Anterior cingulate cortex (tissue), 58 donors: ENCODE measurements at regions not wholly inside any gene's neighbourhood (a gene's known extent, or its start where the extent isn't known, plus 50 kb on each side); places are given as distances from the start of the nearest gene placed in this dataset.
"Not testable (repeated sequence)": the region's sequence is repeated elsewhere in the genome, so short reads cannot be mapped to it uniquely, and the experiment has no call there.

Experiments
- DNase-seq, 58 donors: peaks; one replicate each; lab custom pipeline; 2025; lab: John Stamatoyannopoulos, UW

DNA sequence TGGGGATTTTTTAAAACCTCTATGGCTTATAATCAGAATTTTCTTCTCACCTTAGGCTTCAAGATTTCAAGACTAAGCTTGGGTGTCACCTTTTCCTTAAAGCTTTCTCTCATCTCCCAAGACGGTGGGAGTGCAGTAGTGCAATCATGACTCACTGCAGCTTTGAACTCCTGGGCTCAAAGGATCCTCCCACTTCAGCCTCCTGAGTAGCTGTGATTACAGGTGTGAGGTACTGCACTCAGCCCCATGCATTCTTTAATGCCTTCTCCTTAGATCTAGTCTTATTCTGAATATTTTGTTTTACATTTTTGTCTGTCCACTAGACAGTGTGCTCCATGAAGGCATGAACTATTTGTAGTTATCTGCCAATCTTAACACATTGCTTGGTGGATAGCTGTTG is 55.7 kb upstream of the FAT3 start:
- DNase-seq: no peak

DNA sequence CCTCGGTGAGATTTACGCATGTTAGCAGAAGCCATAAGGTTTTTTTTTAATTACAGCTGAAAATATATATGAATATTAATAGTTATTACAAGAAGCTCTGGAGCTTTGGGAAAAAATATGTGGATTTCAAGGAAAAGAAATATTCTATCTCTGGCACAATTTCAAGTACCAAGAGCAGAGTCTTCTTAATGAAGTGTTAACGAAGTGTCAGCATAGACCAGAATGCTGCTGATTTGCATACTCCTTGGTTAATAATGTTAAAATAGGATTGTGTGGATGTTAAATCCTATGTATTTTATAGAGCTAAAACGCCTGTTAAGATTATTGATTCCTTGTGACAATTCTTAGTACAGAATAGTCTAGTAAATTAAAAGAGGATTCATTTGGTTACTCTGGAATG is 57.0 kb upstream of the FAT3 start:
- no peak for DNase-seq

DNA sequence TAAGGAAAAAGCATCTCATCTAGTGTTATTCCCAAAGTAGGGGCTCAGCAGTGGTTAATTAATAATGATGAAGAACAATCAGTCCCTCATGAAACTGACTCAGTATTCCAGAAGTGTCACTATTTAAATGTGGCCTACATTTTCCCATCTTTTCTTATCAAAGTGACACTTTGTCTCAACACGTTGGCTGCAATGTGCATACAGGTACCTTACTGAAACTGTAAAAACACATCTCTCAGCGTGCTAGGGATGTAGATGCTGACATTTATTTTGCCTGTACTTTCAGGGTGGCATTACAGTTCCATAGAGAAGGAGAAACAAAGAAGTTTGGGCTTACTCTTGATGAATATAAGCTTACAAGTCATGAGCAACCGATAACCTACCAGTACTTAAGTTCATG is 58.3 kb upstream of the FAT3 start:
- no peak for DNase-seq

DNA sequence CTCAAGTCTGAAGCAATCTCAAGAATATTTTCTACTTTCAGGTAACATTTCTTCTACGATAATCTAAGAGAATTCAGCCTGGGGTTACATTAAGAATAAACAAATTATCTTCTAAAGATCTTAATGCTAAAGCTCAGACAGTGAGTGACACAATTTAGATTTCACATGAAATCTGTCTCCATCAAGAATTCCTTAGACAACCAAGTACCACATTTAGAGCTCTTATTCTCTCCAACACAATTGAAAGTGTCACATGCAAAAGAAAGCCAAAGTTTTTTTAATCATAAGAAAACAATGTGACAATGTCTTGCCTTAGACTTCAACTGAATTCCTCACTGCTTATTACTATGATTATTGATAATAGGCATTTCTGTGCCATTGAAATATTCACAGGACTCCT is 60.7 kb upstream of the FAT3 start:
- no peak for DNase-seq

DNA sequence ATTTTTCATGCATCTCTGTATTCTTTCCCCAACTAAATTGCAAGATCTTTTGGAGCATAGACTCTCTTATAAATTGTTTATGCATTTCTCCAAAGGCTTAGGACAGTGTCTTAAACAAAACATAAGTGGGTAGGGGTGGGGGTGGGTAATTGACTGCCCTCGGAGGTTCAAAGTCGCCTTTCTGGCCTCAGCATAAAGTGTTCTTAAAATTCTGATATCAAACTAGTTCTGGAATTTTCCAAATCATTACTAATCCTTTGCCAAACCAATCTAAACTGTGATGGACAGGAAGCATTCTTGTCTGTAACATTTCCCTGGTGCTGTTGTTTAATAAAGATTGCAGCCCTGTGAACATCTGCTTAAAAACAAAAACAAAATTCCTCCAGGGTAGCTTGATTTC is 61.8 kb upstream of the FAT3 start:
- DNase-seq: no peak

DNA sequence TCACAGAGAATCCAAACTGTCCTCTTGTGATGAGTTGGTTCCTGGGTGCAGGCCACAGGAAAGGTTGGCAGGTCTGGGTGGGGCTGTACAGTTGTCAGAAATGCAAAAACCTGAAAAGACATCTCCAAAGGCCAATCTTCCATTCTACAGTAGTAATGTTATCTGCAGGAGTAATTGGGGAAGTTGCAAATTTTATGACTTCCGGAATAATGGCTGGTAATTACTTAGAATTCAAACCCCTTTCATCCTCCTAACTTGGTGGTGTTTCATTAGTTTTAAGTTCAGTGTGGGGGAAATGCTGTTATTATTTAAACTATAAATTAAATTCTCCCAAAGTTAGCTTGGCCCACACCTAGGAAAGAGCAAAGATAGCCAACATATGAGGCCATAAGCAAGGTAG is 64.7 kb upstream of the FAT3 start:
- DNase-seq: no peak

DNA sequence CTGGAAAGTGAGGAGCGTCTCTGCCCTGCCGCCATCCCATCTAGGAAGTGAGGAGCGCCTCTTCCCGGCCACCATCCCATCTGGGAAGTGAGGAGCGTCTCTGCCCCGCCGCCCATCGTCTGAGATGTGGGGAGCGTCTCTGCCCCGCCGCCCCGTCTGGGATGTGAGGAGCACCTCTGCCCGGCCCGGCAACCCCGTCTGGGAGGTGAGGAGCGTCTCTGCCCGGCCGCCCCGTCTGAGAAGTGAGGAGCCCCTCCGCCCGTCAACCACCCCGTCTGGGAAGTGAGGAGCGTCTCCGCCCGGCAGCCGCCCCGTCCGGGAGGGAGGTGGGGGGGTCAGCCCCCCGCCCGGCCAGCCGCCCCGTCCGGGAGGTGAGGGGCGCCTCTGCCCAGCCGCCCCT is 67.2 kb upstream of the FAT3 start:
- not testable (repeated sequence) for DNase-seq

DNA sequence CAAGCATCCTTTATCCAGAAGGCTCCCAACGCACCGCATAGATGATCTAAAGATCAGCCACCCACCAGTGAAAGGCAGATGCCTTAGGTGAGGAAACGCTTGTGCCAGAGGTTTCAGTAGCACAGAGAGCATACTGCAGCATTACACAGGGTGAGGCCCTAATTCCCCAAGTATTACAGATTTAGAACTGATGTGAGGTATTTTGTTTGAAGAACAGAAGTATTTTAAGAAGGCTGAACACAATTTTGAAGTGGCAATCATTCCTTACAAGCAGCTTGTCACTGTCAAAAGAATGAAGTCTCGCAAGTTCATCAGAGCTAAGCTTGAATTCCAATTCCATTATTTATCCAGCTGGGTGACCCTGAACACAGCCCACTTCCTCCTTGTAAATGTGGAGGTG is 70.0 kb upstream of the FAT3 start:
- no peak for DNase-seq

DNA sequence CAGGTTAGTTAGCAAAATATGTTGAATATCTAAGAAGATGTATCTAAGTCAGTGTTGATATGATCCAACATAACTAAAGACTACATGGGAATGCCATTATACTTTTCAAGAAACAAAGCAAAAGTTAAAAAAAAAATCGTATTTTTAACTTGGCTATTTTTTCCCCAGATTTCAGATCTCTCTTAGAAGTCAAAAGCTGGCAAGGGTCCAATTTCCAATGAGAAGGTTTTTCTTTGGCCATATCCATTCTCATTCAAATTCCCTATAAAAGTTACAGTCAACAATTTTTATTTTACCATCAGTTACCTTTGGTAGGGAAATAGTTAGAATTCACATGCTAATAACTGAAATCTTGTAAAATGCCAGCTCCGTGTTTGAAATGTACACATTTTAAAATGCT is 70.5 kb upstream of the FAT3 start:
- DNase-seq: no peak

DNA sequence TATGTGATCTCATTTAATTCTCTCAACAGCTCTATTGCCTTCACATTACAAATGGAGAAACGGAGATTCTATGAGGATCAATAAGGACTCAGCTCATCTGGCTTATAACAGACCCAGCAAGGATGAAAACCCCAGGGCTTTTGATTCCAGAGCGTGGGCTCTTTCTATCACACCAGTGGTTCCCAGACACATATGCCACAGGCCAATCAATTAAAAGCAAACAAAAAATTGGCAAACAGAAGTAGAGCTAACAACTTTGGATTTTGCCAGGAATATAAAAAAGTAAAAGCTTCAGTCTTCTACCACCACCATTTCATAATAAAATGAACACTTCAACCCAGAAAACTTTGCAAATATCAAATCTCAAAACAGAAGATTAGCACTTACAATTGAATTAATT is 71.1 kb upstream of the FAT3 start:
- DNase-seq: no peak

DNA sequence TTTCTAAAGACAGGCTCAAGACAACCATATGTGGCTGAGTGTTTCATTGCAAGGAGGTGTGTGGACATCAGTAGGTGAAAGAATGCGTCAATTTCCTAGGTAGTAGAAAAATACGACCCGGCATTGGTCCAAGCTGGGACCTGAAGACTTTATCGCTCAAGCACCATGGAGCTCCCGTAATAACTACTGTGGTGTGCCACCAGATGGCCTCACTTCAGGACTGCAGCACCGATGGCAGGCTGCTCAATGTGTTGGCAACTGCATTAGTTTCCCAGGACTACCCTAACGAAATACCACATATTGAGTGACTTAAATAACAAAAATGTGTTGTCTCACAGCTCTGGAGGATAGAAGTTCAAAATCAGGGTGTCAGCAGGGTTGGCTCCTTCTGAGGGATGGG is 72.4 kb upstream of the FAT3 start:
- DNase-seq: no peak

DNA sequence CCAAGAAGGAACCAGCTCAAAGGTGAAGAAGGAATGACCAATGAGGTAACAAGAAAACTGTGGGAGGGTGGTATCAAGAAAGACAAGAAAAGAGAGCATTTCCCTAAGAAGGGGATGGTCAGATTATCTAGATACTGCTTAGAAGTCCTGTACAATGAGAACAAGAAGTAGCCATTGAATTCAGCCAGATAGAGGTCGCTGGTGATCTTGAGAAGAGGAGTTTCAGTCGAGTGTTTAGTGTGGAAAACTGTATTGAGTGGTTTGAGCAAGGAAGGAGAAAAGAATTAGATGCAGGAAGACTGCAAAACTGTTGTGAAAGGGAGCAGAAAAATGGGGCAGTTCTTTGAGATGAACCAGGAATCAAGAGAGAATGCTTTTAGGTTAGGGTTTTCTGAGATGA is 74.6 kb upstream of the FAT3 start:
- DNase-seq: no peak

DNA sequence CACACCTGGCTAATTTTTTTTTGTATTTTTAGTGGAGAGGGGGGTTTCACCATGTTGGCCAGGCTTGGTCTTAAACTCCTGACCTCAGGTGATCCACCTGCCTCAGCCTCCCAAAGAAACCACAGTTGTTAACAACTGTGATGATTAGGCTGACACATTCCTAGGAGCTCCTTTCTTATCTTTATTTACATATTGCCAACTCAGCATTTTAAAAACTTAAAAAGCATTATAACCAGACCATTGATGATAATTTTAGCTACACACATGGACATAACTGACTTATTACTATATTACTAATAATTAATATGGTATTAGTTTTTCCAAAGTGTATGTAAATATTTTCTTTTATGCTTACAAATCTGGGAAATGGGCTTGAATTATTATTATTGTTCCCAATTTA is 82.9 kb upstream of the FAT3 start:
- no peak for DNase-seq

DNA sequence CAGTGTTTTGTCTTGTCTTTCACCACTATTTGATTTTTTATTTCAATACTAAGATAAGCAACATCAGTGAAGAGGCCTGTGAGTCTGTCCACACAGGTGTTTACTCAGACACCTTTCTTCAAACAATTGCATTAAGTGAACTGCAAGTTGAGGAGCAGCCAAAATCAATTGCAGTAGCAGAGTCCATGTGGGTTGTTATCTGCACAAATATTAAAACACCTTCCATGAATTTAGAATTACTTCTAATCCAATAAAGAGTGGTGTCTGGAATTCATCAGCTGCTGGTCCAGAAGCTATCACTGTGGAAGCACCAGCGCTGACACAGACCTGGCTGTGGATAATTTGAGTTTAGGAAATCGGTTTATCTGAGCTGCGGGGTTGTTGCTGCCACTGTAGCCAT is 83.5 kb upstream of the FAT3 start:
- DNase-seq: no peak

DNA sequence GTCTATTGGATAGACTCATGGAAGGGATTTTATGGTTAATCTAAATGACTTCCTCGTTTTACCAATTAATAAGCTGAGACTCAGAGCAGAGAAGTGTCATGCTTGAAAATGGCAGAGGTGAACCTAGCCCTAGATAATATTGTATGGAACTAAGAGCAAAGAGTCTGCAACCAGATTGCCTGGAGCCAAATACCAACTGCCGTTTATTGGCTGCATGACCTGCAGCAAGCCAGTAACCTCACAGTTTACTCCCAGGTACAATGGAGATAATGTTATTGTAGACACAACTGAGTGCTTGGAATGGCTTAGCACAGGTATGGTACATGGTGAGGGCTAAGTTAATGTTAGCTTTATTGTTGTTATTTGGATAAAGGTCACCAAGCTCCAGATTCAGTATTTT is 84.6 kb upstream of the FAT3 start:
- no peak for DNase-seq

DNA sequence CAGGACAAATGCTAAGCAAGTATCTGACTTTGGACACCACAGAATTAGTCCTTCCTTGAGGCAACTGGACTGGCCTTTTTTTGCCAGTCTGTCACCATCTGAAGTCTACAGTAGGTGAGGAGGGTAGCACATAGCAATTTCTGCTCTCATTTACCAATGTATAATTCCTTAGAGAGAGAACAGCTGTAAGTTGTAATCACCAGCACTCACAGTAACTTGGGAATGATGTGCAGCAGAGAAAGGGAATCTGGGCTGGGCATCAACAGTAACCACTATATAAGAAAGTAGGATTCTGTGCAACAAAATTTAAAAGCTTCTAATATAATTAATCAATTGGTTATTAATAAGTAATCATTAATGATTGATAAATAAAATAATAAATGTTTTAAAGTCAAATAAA is 86.3 kb upstream of the FAT3 start:
- no peak for DNase-seq

DNA sequence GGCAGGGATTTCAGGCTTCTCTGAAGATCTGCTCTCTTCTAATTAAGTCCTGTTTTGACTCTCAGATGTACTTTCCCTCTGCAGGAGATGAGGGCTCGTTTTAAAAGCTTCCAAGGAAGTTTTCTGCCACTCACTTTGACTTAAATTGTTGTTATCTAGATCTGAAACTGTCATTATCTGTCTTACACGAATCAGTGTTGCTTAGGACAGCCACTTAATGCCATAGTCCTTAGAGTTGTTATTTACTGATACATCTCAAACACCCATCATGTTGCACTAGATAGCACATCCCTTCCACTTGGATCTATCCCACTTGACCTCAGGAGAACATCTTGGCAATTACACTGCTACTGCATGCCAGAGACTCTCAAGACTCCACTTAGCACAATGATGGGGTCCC is 86.9 kb upstream of the FAT3 start:
- DNase-seq: no peak

DNA sequence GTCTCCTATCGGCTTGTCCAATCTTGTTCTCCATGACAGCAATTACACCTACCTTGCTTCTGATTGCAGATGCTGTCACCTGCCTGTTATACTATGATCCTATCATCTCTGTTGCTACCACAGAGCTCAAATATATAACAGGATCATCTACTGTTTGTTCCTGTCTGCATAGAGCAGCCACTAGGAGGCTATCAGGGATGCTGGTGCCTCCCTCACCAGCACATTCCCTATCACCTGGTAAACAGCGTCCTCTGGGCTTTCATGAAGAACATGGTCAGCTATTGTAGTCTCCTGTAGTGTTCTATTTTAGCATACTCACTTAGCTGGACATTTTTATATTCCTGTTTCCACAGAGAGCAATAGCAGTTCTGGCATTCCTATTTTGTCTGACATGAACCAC is 87.8 kb upstream of the FAT3 start:
- no peak for DNase-seq

DNA sequence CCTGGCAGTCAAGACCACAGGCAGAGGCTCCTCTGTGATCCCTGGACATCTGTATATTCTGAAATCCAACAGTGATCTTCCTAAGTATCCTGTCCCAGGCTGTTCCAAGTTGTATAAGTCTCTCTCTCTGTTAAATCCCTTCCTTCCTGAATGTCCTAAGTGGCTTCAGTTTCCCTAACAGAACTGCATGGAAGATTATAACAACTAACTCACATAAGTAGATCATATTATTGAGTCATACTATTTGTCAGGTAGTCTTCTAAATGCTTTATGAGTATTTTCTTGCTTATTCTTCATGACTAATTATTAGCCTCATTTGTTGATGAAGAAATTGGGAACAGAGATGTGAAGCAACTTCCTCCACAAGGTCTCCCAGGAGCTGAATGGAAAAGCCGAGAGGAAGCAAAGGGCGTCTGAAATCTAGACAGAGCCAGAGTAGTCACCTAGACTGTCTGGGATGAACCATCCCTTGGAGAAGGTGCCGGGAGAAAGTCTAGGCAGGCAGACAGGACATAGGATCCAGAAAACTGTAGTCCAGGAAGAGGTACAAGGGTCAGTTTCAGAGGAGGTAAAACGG is 93.2 kb upstream of the FAT3 start:
- DNase-seq: no peak

DNA sequence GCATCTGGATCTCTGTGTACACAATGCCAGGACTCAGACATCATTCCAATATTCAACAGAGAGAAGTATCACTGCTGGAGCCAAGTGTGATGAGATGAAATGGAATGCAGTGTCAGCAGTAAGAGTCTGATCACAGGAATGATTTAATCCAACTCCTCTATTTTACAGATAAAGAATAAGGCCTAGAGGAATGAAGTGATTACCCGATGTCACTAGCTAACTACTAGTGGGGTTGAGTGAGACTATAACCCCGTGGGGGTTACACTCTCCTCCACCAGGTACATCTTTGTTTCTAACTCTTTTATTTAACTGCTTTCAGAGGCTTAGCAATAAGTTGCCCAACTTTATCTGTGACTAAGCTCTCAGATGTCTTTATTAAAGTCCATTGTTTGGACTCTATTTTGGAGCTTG is 94.2 kb upstream of the FAT3 start:
- no peak for DNase-seq

DNA sequence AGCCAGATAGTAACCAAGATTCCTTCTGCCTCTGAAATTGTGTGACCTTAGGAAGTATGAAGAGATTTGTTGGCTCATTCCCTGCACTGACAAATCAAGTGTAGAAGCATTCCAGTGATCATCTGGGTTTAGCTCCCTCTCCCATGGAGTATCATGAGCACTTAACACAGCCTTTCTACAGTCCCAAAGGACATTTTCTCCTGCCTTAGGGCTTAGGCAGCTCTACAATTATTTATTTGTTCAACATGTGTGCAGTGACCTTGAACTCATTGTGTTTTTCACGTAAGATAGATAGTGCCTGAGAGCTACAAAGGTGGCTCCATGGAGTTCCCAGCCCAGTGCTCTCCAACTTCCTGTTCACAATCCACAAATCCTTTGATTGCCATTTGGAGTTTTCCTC is 94.8 kb upstream of the FAT3 start:
- no peak for DNase-seq

DNA sequence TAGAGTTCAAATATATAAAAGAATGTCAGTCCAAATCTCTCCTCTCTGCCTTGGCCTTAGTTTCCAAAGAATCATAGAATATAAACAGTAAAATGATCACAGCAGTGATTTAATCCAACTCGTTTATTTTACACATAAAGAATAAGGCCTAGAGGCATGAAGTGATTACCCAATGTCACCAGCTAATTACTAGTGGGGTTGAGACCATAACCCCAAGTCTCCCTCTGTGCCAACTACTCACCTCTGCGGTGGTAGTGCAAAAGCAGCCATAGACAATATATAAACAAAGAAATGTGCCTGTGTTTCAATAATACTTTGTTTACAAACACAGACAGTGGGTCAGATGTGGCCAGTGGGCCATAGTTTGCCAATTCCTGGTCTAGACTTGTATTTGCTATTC is 96.6 kb upstream of the FAT3 start:
- no peak for DNase-seq

DNA sequence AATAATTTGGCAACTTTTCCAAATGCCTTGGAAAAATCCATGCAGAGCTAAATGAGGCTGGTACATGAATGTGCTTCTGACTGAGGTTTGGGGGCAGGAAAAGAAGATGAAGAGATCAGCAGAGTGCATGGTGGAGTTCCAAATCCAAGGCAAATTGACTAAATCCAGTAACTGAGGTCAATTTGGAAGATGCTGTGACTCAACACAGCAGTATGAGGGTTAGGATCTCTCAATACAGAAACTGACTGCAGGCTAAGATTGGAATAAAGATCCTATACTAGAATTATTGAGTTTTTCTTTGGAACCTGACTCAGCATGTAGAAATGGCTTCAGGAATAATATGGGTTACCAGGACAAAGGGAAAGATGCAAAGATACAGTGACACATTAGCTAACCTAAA is 99.3 kb upstream of the FAT3 start:
- no peak for DNase-seq

DNA sequence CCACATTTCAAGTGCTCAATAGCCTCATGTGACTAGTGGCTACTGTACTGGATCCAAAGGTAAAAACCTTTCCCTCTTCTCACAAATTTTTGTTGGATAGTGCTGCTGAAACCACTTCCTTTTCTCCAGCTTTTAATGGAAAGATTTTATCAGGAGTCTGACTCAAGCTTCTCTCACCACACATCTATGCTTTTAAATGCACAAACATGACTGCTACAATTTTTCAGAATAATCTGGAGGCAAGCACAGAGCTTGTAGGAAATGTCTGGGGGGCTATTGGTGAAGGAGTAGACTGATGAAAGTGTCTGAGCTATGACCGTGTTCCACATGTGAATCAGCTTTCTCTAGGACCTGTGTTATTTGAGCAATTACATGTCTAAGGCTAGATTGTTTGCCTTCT is 101.1 kb upstream of the FAT3 start:
- no peak for DNase-seq
